Keratinocyte (primary cell): ENCODE measurements at regions not wholly inside any gene's neighbourhood (a gene's known extent, or its start where the extent isn't known, plus 50 kb on each side); places are given as distances from the start of the nearest gene placed in this dataset.

Experiments used
- DNase-seq: peaks from one replicate; pipeline ENCODE4 v3.0.0-alpha.2; 2011; ENCODE audit warnings: low read depth, missing footprints, low spot score
- FAIRE-seq: peaks from 2 replicates; lab custom pipeline; 2011; peaks lifted over from hg19 to GRCh38; lab: Jason Lieb, UNC
- H2AFZ ChIP-seq: 2 replicates; pipeline ENCODE4 v1.6.0; 2012; ENCODE audit warnings: low read length, control low read depth, inconsistent platforms; ENCODE audit not compliant: control insufficient read depth
- H3K27ac ChIP-seq: 2 replicates; pipeline ENCODE4 v1.5.1; 2011; ENCODE audit warnings: low read length; ENCODE audit not compliant: control insufficient read depth, insufficient read depth
- H3K27me3 ChIP-seq: 3 replicates; pipeline ENCODE4 v1.6.0; 2011; ENCODE audit warnings: low read length; ENCODE audit not compliant: control insufficient read depth, insufficient read depth; ENCODE audit errors: extremely low read depth
- H3K36me3 ChIP-seq, 2 experiments: 2 replicates in 1 of 2; 3 replicates in 1 of 2; pipeline ENCODE4 v1.5.1; 2011; ENCODE audit warnings: low read length in 2 of 2, mild to moderate bottlenecking in 1 of 2; ENCODE audit not compliant: control insufficient read depth in 2 of 2, insufficient read depth in 2 of 2; ENCODE audit errors: extremely low read depth in 1 of 2
- H3K4me1 ChIP-seq: 3 replicates; pipeline ENCODE4 v1.5.1; 2011; ENCODE audit warnings: low read length; ENCODE audit not compliant: control insufficient read depth, insufficient read depth; ENCODE audit errors: extremely low read depth
- H3K4me2 ChIP-seq: 3 replicates; pipeline ENCODE4 v1.6.0; 2011; ENCODE audit warnings: low read depth, low read length; ENCODE audit not compliant: control insufficient read depth, insufficient read depth; ENCODE audit errors: extremely low read depth
- H3K4me3 ChIP-seq, 3 experiments: fragments of 200-600 bp in 1 of 3; sonication (generic) in 1 of 3; 2 replicates in 2 of 3; 3 replicates in 1 of 3; pipeline ENCODE4 v1.5.1; 2011 to 2016; ENCODE audit warnings: low read length in 3 of 3, mild to moderate bottlenecking in 3 of 3, control low read depth in 2 of 3, inconsistent platforms in 1 of 3, low read depth in 1 of 3, mixed read lengths in 1 of 3, mixed run types in 1 of 3, moderate library complexity in 1 of 3; ENCODE audit not compliant: control insufficient read depth in 2 of 3, insufficient read depth in 2 of 3; ENCODE audit errors: extremely low read depth in 1 of 3
- H3K79me2 ChIP-seq: 2 replicates; pipeline ENCODE4 v1.6.0; 2012; ENCODE audit warnings: low read length; ENCODE audit not compliant: control insufficient read depth, insufficient read depth
- H3K9ac ChIP-seq: 3 replicates; pipeline ENCODE4 v1.6.0; 2011; ENCODE audit warnings: low read length; ENCODE audit not compliant: control insufficient read depth, insufficient read depth; ENCODE audit errors: extremely low read depth
- H3K9me1 ChIP-seq: 3 replicates; pipeline ENCODE4 v1.6.0; 2011; ENCODE audit warnings: low read length; ENCODE audit not compliant: control insufficient read depth, insufficient read depth; ENCODE audit errors: extremely low read depth
- H3K9me3 ChIP-seq: 2 replicates; pipeline ENCODE4 v1.5.1; 2012; ENCODE audit warnings: low read depth, low read length; ENCODE audit not compliant: control insufficient read depth
- H4K20me1 ChIP-seq: 3 replicates; pipeline ENCODE4 v1.6.0; 2011; ENCODE audit warnings: low read length; ENCODE audit not compliant: control insufficient read depth, insufficient read depth; ENCODE audit errors: extremely low read depth
- CTCF ChIP-seq, 3 experiments: IDR thresholded peaks in 1 of 3; conservative IDR thresholded peaks in 1 of 3; optimal IDR thresholded peaks in 1 of 3; 2 replicates in 2 of 3; 3 replicates in 1 of 3; pipeline versions ENCODE3 to v1.5.1; 2011; ENCODE audit warnings: low read length in 3 of 3, mild to moderate bottlenecking in 3 of 3, moderate library complexity in 2 of 3, control low read depth in 1 of 3, inconsistent platforms in 1 of 3; ENCODE audit not compliant: insufficient read depth in 2 of 3; ENCODE audit errors: extremely low read depth in 1 of 3
- EZH2 ChIP-seq: IDR thresholded peaks from one replicate; pipeline ENCODE4 v1.6.1; 2012; ENCODE audit warnings: inconsistent platforms, mild to moderate bottlenecking, low read length, moderate library complexity
- dilution Hi-C: fragments of 300-500 bp; cut with MboI; formaldehyde crosslinking; loops from one replicate; pipeline ENCODE4 v1.7.0; 2020; ENCODE audit warnings: low sequenced_read_pairs; ENCODE audit not compliant: extremely low pct_ligation_motif_present

DNA sequence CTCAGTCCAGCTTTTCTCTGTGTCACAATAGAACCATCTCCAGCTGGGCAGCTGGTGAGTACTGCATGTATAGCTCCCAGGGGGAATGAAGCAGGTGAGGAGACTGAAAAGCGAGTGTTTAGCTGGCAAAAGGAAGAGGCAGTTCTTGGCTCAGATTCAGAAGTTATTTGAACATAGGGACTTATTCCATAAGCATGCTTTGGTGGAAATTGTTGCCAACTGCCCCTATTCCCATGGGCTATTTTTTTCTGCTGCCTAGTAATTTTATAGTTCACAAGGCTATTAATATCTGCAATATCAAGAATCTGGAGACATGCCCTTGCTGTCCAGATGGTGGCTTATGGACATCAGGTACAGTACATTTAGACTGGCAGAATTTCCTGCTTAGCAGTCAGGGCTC lies 1112.7 kb downstream of the LRFN5 start:
- Histone ChIP-seq H3K36me3 (no peaks in the 10 kb centered on the region), H3K79me2 (no peaks in the 10 kb centered on the region), H4K20me1 (no peaks in the 10 kb centered on the region), H3K9ac (no peak overlapping the region), H3K27me3 (no peaks in the 10 kb centered on the region), H3K9me1 (no peaks in the 10 kb centered on the region), H3K27ac (no peak overlapping the region), H3K4me1 (peaks cover 8% of the 10 kb centered on the region), H3K9me3 (no peaks in the 10 kb centered on the region), H3K4me3 (no peak overlapping the region), H2AFZ (no peak overlapping the region), H3K4me2 (no peak overlapping the region)
- FAIRE-seq (no peak), DNase-seq (no peak)
- dilution Hi-C loops: no loop called here
- TF ChIP-seq EZH2: no peak
- no peak for TF ChIP-seq CTCF (optimal IDR thresholded peaks at IDR 0.05 in 1 of 3, IDR thresholded peaks at IDR 0.05 in 1 of 3, conservative IDR thresholded peaks at IDR 0.05 in 1 of 3; ENCODE audit: extremely low read depth in 1 of 3, insufficient read depth in 2 of 3, low read length in 3 of 3)

GRCh38 chr14:42715316-42715715 lies 1108.6 kb downstream of the LRFN5 start:
- H3K79me2 ChIP-seq: no peaks in the 10 kb centered on the region
- H3K27me3 ChIP-seq: no peaks in the 10 kb centered on the region
- DNase-seq (no peak), FAIRE-seq (no peak)
- no peak overlapping the region for H2AFZ ChIP-seq
- peaks cover 8% of the 10 kb centered on the region for H3K4me1 ChIP-seq
- TF ChIP-seq CTCF (optimal IDR thresholded peaks at IDR 0.05 in 1 of 3, IDR thresholded peaks at IDR 0.05 in 1 of 3, conservative IDR thresholded peaks at IDR 0.05 in 1 of 3; ENCODE audit: extremely low read depth in 1 of 3, insufficient read depth in 2 of 3, low read length in 3 of 3) (no peak), EZH2 (no peak)
- no peak overlapping the region for H3K4me3 ChIP-seq
- no peaks in the 10 kb centered on the region for H4K20me1 ChIP-seq
- H3K36me3 ChIP-seq: no peaks in the 10 kb centered on the region
- H3K27ac ChIP-seq: no peak overlapping the region
- peak overlapping the region; percentile 22 for H3K4me2 ChIP-seq
- H3K9me1 ChIP-seq: no peaks in the 10 kb centered on the region
- no peak overlapping the region for H3K9ac ChIP-seq
- dilution Hi-C loops: no loop called here
- no peaks in the 10 kb centered on the region for H3K9me3 ChIP-seq
